ENCODE measurements at regions not wholly inside any gene's neighbourhood (a gene's known extent, or its start where the extent isn't known, plus 50 kb on each side); places are given as distances from the start of the nearest gene placed in this dataset.
"Not testable (repeated sequence)": the region's sequence is repeated elsewhere in the genome, so short reads cannot be mapped to it uniquely, and the experiment has no call there.

DNA sequence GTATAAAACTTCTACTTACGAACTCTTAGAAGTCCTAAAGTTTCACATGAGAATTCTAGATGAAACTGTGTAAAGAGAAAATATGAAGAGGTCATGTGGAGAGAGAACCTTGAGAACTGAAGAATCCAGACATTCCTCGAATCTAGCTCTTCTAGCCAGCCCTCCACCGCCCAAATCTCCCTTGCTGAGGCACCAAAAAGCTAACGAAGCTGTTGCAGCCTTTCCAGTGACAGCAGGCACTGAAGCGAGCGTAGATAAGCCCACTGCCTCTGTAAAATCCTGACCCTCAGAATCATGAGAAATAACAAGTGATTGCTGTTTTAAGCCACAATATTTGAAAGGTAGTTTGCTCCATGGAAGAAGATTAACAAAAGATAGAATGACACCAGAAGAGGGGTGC lies 134.0 kb downstream of the GOLGA6L6 start (continued):
- TF ChIP-seq TCF12 (IDR thresholded peaks at IDR 0.05; ENCODE audit: low read depth, low read length): no peak

DNA sequence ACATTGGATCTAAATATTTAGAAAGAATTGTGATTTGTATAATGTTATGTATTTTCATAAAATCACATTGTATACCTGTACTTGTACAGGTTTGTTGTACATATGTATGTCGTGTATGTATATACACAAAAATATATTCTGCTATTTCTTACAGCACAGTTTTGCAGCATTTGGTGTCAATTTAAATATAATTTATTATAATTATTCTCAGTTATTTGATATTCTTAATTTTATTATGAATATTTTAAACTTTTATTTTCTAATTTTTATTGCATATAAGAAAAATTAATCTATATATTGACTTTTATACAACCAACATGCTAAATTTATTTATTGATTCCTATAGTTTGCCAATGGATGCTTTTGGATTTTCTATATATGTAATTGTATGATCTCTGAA lies 137.0 kb downstream of the GOLGA6L6 start:
- H2BK5ac ChIP-seq (ENCODE audit: low read depth, low read length); H3K27ac ChIP-seq (ENCODE audit: low read depth, low read length); H3K4me1 ChIP-seq (replicated peaks in 1 of 4; ENCODE audit: control insufficient read depth in 3 of 4, insufficient read depth in 4 of 4, low read length in 3 of 4); H3K9ac ChIP-seq (replicated peaks in 1 of 4; ENCODE audit: extremely low read depth in 1 of 4, low read depth in 3 of 4, low read length in 3 of 4); H4K20me1 ChIP-seq (replicated peaks in 1 of 2; ENCODE audit: control insufficient read depth in 1 of 2, insufficient read depth in 2 of 2, low read length in 2 of 2); DNase-seq (ENCODE audit: low read depth in 1 of 2, low spot score in 2 of 2); H2BK12ac ChIP-seq (ENCODE audit: low read depth, low read length); H2BK120ac ChIP-seq (replicated peaks; ENCODE audit: low read depth, low read length); H3K36me3 ChIP-seq (ENCODE audit: control insufficient read depth in 2 of 4, insufficient read depth in 4 of 4, low read length in 3 of 4); H2BK20ac ChIP-seq (ENCODE audit: low read length); H3K4me3 ChIP-seq (ENCODE audit: extremely low read depth in 1 of 4, insufficient read depth in 2 of 4, low read depth in 3 of 4, low read length in 4 of 4); H2AK5ac ChIP-seq (ENCODE audit: low read depth, low read length); H3K4ac ChIP-seq (replicated peaks; ENCODE audit: insufficient read length, low read depth, low read length); H2AFZ ChIP-seq (ENCODE audit: low read length); H3K79me1 ChIP-seq (ENCODE audit: low read depth, low read length); H3K23ac ChIP-seq (ENCODE audit: insufficient read length); POLR2A ChIA-PET (ENCODE audit: partially characterized antibody); H3K56ac ChIP-seq (replicated peaks; ENCODE audit: insufficient read length, low read depth, low read length); H2BK15ac ChIP-seq (ENCODE audit: low read length); H4K8ac ChIP-seq (ENCODE audit: extremely low read depth, insufficient read depth, low read length); H3K4me2 ChIP-seq (ENCODE audit: insufficient read depth in 1 of 2, low read depth in 2 of 2, low read length in 2 of 2); H4K91ac ChIP-seq (replicated peaks; ENCODE audit: insufficient read length, low read length); H3K79me2 ChIP-seq (ENCODE audit: control insufficient read depth in 1 of 2, insufficient read depth in 2 of 2, low read length in 2 of 2); H3K27me3 ChIP-seq (replicated peaks in 1 of 4; ENCODE audit: control insufficient read depth in 3 of 4, extremely low read depth in 1 of 4, insufficient read depth in 3 of 4, low read length in 3 of 4); H3K14ac ChIP-seq (ENCODE audit: insufficient read length); CTCF ChIA-PET (ENCODE audit: partially characterized antibody); H3K18ac ChIP-seq (ENCODE audit: extremely low read depth, low read length); H4K5ac ChIP-seq (ENCODE audit: insufficient read length, low read depth, low read length); FAIRE-seq; H3K23me2 ChIP-seq (ENCODE audit: low read depth, low read length): not testable (repeated sequence)
- WGBS, 2 experiments (ENCODE audit: extremely low coverage in 1 of 2, insufficient coverage in 1 of 2, insufficient read length in 1 of 2, insufficient replicate concordance in 2 of 2, low coverage in 1 of 2, low lambda C conversion rate in 2 of 2, missing lambda C conversion rate in 1 of 2): 72% methylated on average over 1 of the region's 1 CpG; no CpG with 5 or more reads in 1 of the 2 experiments
- H3K9me3 ChIP-seq (ENCODE audit: insufficient read depth in 2 of 2, low read depth in 1 of 2, low read length in 1 of 2): peaks cover 19 to 21% of the 10 kb centered on the region in 2 experiments

DNA sequence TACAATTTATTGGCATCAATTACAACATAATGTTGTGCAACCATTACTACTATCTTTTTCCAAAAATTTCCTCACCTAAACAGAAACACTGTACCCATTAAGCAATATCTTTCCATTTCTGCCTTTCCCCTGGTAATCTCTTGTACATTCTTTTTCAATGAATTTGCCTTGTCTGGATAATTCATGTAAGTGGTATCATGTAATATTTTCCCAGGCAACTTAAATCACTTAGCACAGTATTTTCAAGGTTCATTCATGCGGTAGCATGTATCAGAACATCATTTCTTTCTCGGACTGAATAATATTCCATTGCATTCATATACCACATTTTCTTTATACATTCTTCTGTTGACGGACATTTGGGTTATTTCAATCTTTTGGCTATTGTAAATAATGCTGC lies 139.0 kb downstream of the GOLGA6L6 start:
- H3K36me3 ChIP-seq (ENCODE audit: control insufficient read depth in 2 of 4, insufficient read depth in 4 of 4, low read length in 3 of 4); H3K9ac ChIP-seq (replicated peaks in 1 of 4; ENCODE audit: extremely low read depth in 1 of 4, low read depth in 3 of 4, low read length in 3 of 4); H2BK120ac ChIP-seq (replicated peaks; ENCODE audit: low read depth, low read length); H4K91ac ChIP-seq (replicated peaks; ENCODE audit: insufficient read length, low read length); H2AK5ac ChIP-seq (ENCODE audit: low read depth, low read length); H3K56ac ChIP-seq (replicated peaks; ENCODE audit: insufficient read length, low read depth, low read length); H3K27ac ChIP-seq (ENCODE audit: low read depth, low read length); H4K5ac ChIP-seq (ENCODE audit: insufficient read length, low read depth, low read length); POLR2A ChIA-PET (ENCODE audit: partially characterized antibody); H2BK15ac ChIP-seq (ENCODE audit: low read length); H4K20me1 ChIP-seq (replicated peaks in 1 of 2; ENCODE audit: control insufficient read depth in 1 of 2, insufficient read depth in 2 of 2, low read length in 2 of 2); H3K18ac ChIP-seq (ENCODE audit: extremely low read depth, low read length); H4K8ac ChIP-seq (ENCODE audit: extremely low read depth, insufficient read depth, low read length); DNase-seq (ENCODE audit: low read depth in 1 of 2, low spot score in 2 of 2); CTCF ChIA-PET (ENCODE audit: partially characterized antibody); H2BK20ac ChIP-seq (ENCODE audit: low read length); H3K4me3 ChIP-seq (ENCODE audit: extremely low read depth in 1 of 4, insufficient read depth in 2 of 4, low read depth in 3 of 4, low read length in 4 of 4); FAIRE-seq; H2AFZ ChIP-seq (ENCODE audit: low read length); H3K14ac ChIP-seq (ENCODE audit: insufficient read length); H3K4me1 ChIP-seq (replicated peaks in 1 of 4; ENCODE audit: control insufficient read depth in 3 of 4, insufficient read depth in 4 of 4, low read length in 3 of 4); H2BK5ac ChIP-seq (ENCODE audit: low read depth, low read length); H2BK12ac ChIP-seq (ENCODE audit: low read depth, low read length); H3K23me2 ChIP-seq (ENCODE audit: low read depth, low read length); H3K23ac ChIP-seq (ENCODE audit: insufficient read length); H3K79me2 ChIP-seq (ENCODE audit: control insufficient read depth in 1 of 2, insufficient read depth in 2 of 2, low read length in 2 of 2); H3K4me2 ChIP-seq (ENCODE audit: insufficient read depth in 1 of 2, low read depth in 2 of 2, low read length in 2 of 2); H3K4ac ChIP-seq (replicated peaks; ENCODE audit: insufficient read length, low read depth, low read length); H3K79me1 ChIP-seq (ENCODE audit: low read depth, low read length); H3K27me3 ChIP-seq (replicated peaks in 1 of 4; ENCODE audit: control insufficient read depth in 3 of 4, extremely low read depth in 1 of 4, insufficient read depth in 3 of 4, low read length in 3 of 4): not testable (repeated sequence)
- 95% methylated on average over 3 of the region's 3 CpGs; no CpG with 5 or more reads in 1 of the 2 experiments for WGBS, 2 experiments (ENCODE audit: extremely low coverage in 1 of 2, insufficient coverage in 1 of 2, insufficient read length in 1 of 2, insufficient replicate concordance in 2 of 2, low coverage in 1 of 2, low lambda C conversion rate in 2 of 2, missing lambda C conversion rate in 1 of 2)
- H3K9me3 ChIP-seq (ENCODE audit: insufficient read depth in 2 of 2, low read depth in 1 of 2, low read length in 1 of 2): peaks cover 15 to 20% of the 10 kb centered on the region in 2 experiments
